K562 (cell line): ENCODE measurements at regions not wholly inside any gene's neighbourhood (a gene's known extent, or its start where the extent isn't known, plus 50 kb on each side); places are given as distances from the start of the nearest gene placed in this dataset.

Experiments used
- ATAC-seq: fragments of 200-7000 bp; cut with Tn5 transposase; 3 replicates; pipeline ENCODE4 v1.9.1; 2020; ENCODE audit warnings: moderate library complexity
- BruUV-seq: library from RNA; stranded (reverse); fragments of 400-500 nt; replicated peaks from 2 replicates; lab custom pipeline; 2021; lab: Mats Ljungman, UMichigan
- CTCF ChIA-PET: fragments of 300-600 bp; formaldehyde crosslinking; extraction: SDS; loops from one replicate; lab custom pipeline; 2021; ENCODE audit warnings: low intra/inter-chr PET ratio; lab: Yijun Ruan, JAX
- POLR2A ChIA-PET: fragments of 300-600, 350-650 bp; sonication (Branson Sonifier 250); formaldehyde crosslinking; extraction: SDS; loops from one replicate; lab custom pipeline; 2021; ENCODE audit warnings: antibody characterized with exemption, inconsistent platforms; lab: Yijun Ruan, JAX
- DNase-seq, 4 experiments: peaks; one replicate each; pipeline versions ENCODE4 v3.0.0 to v3.0.0-alpha.2; 2011 to 2018; ENCODE audit warnings: low spot score in 3 of 4, mixed read lengths in 3 of 4; ENCODE audit errors: extremely low read depth in 1 of 4
- FAIRE-seq: peaks from 2 replicates; lab custom pipeline; 2011; peaks lifted over from hg19 to GRCh38; lab: Jason Lieb, UNC
- H2AFZ ChIP-seq: 2 replicates; pipeline ENCODE4 v1.6.0; 2011; ENCODE audit warnings: low read depth, low read length, control low read depth, inconsistent platforms
- H3K27ac ChIP-seq: fragments of 200-600 bp; 3 replicates; pipeline ENCODE4 v1.8.0; 2011; ENCODE audit warnings: low read depth, mild to moderate bottlenecking, control low read depth, inconsistent platforms, low read length, moderate library complexity, mixed read lengths; ENCODE audit errors: extremely low read depth
- H3K27me3 ChIP-seq, 2 experiments: fragments of 300-600 bp in 1 of 2; 2 replicates in 1 of 2; 3 replicates in 1 of 2; pipeline versions ENCODE4 v1.6.0 to v1.8.0; 2011; ENCODE audit warnings: inconsistent platforms in 2 of 2, low read length in 2 of 2, mild to moderate bottlenecking in 1 of 2, mixed read lengths in 1 of 2, moderate library complexity in 1 of 2; ENCODE audit not compliant: control insufficient read depth in 2 of 2, insufficient read depth in 2 of 2
- H3K36me3 ChIP-seq: fragments of 300-600 bp; 3 replicates; pipeline ENCODE4 v1.8.0; 2011; ENCODE audit warnings: mild to moderate bottlenecking, low read length, inconsistent platforms; ENCODE audit not compliant: control insufficient read depth, insufficient read depth
- H3K4me1 ChIP-seq, 2 experiments: fragments of 200-600 bp in 1 of 2; replicated peaks in 1 of 2; 2 replicates in 1 of 2; 3 replicates in 1 of 2; pipeline versions ENCODE4 v1.5.1 to v1.8.0; 2011; ENCODE audit warnings: inconsistent platforms in 2 of 2, low read length in 2 of 2, mild to moderate bottlenecking in 1 of 2, mixed read lengths in 1 of 2, moderate library complexity in 1 of 2; ENCODE audit not compliant: control insufficient read depth in 2 of 2, insufficient read depth in 2 of 2
- H3K4me2 ChIP-seq: 2 replicates; pipeline ENCODE4 v1.6.1; 2011; ENCODE audit warnings: low read length, control low read depth, inconsistent platforms, mixed read lengths; ENCODE audit not compliant: insufficient read depth
- H3K4me3 ChIP-seq: fragments of 200-600 bp; sonication (generic), shearing (Covaris generic); 2 replicates; pipeline ENCODE4 v1.5.1; 2016; ENCODE audit warnings: control low read depth, inconsistent platforms
- H3K79me2 ChIP-seq: fragments of 200-600 bp; 3 replicates; pipeline ENCODE4 v1.8.0; 2011; ENCODE audit warnings: low read length, inconsistent platforms; ENCODE audit not compliant: control insufficient read depth, insufficient read depth
- H3K9ac ChIP-seq, 2 experiments: 2 replicates each; pipeline versions ENCODE4 v1.6.0 to v1.6.1; 2011; ENCODE audit warnings: low read depth in 2 of 2, low read length in 2 of 2, control low read depth in 1 of 2, inconsistent platforms in 1 of 2, mild to moderate bottlenecking in 1 of 2, mixed read lengths in 1 of 2; ENCODE audit not compliant: insufficient read depth in 1 of 2
- H3K9me1 ChIP-seq: one replicate; pipeline ENCODE4 v1.6.0; 2011; ENCODE audit warnings: inconsistent platforms, mild to moderate bottlenecking, low read length, moderate library complexity; ENCODE audit not compliant: control insufficient read depth, insufficient read depth
- H3K9me3 ChIP-seq: replicated peaks from 2 replicates; pipeline ENCODE4 v1.5.1; 2011; ENCODE audit warnings: low read depth, low read length, inconsistent platforms; ENCODE audit not compliant: control insufficient read depth, insufficient read depth
- H4K20me1 ChIP-seq: replicated peaks from 2 replicates; pipeline ENCODE4 v1.6.1; 2011; ENCODE audit warnings: low read length, inconsistent platforms, mixed read lengths; ENCODE audit not compliant: control insufficient read depth, insufficient read depth
- CREM ChIP-seq: IDR thresholded peaks from 2 replicates; pipeline ENCODE4 v1.6.1; 2014; ENCODE audit warnings: antibody characterized with exemption, low read depth
- ETV5 ChIP-seq: sonication (generic); formaldehyde crosslinking; IDR thresholded peaks from 2 replicates; pipeline ENCODE4 v1.4.0; 2020; ENCODE audit warnings: low read depth, mild to moderate bottlenecking, missing genetic modification reagents
- HMBOX1 ChIP-seq: sonication (generic); IDR thresholded peaks from 2 replicates; pipeline ENCODE4 v1.6.1; 2016
- NFYB ChIP-seq: IDR thresholded peaks from 2 replicates; pipeline ENCODE4 v1.6.1; 2011; ENCODE audit warnings: mild to moderate bottlenecking, moderate library complexity; ENCODE audit not compliant: insufficient read length; ENCODE audit errors: extremely low read depth
- PHB ChIP-seq: fragments of 250-450 bp; sonication (Bioruptor Pico); IDR thresholded peaks from 2 replicates; pipeline ENCODE4 v1.5.0; 2021
- RAD21 ChIP-seq, 2 experiments: fragments of 250-450 bp in 1 of 2; fragments of 450-650 bp in 1 of 2; sonication (Bioruptor Pico) in 1 of 2; formaldehyde crosslinking in 1 of 2; IDR thresholded peaks in 1 of 2; conservative IDR thresholded peaks in 1 of 2; 2 replicates each; pipeline versions ENCODE4 v1.4.0 to v1.8.0; 2020 to 2022; ENCODE audit warnings: mild to moderate bottlenecking in 2 of 2, moderate library complexity in 1 of 2
- RBFOX2 ChIP-seq: fragments of 200-400 bp; formaldehyde crosslinking; IDR thresholded peaks from 2 replicates; pipeline ENCODE4 v1.6.1; 2017; ENCODE audit warnings: low read depth, mild to moderate bottlenecking, low read length, moderate library complexity
- RBM25 ChIP-seq: fragments of 200-400 bp; formaldehyde crosslinking; IDR thresholded peaks from 2 replicates; pipeline ENCODE4 v1.6.1; 2018; ENCODE audit warnings: low read length, low read depth, moderate library complexity; ENCODE audit not compliant: severe bottlenecking
- TAL1 ChIP-seq: fragments of 450-650 bp; IDR thresholded peaks from 2 replicates; pipeline ENCODE4 v1.6.1; 2016; ENCODE audit warnings: mild to moderate bottlenecking
- ZNF121 ChIP-seq: sonication (generic); formaldehyde crosslinking; conservative IDR thresholded peaks from 2 replicates; pipeline ENCODE4 v1.8.0; 2022; ENCODE audit warnings: missing genetic modification reagents
- ZNF699 ChIP-seq: fragments of 250-450 bp; sonication (Bioruptor Pico); IDR thresholded peaks from 2 replicates; pipeline ENCODE4 v1.8.0; 2021; ENCODE audit warnings: mild to moderate bottlenecking, moderate library complexity; ENCODE audit not compliant: insufficient replicate concordance
- WGBS: fragments of 100-300 bp; shearing (Covaris generic); methylation state at CpG from one replicate; pipeline ENCODE4 v1.1.6; 2016; ENCODE audit warnings: low coverage, mixed read lengths; ENCODE audit not compliant: insufficient coverage; ENCODE audit errors: missing lambda C conversion rate; 5-methylcytosine and 5-hydroxymethylcytosine counted together
- in situ Hi-C: fragments of 300-500 bp; cut with MboI; formaldehyde crosslinking; loops from 4 replicates; pipeline ENCODE4 v1.15.0; 2018; ENCODE audit warnings: inconsistent platforms, mixed read lengths
- intact Hi-C: fragments of 100-400 bp; cut with micrococcal nuclease; formaldehyde crosslinking; loops from 2 replicates; pipeline ENCODE4 v1.14.2; 2022
- TF ChIP-seq, protein P1 (sequence below), 3 experiments: IDR thresholded peaks in 2 of 3; conservative IDR thresholded peaks in 1 of 3; 2 replicates each; pipeline ENCODE4 v1.5.1; 2011 to 2012; ENCODE audit warnings: low read length in 3 of 3, mild to moderate bottlenecking in 3 of 3, control low read depth in 2 of 3, improper control_type of control experiment in 1 of 3, inconsistent platforms in 1 of 3, low read depth in 1 of 3, mixed read lengths in 1 of 3, moderate library complexity in 1 of 3; ENCODE audit not compliant: insufficient read depth in 2 of 3

DNA sequence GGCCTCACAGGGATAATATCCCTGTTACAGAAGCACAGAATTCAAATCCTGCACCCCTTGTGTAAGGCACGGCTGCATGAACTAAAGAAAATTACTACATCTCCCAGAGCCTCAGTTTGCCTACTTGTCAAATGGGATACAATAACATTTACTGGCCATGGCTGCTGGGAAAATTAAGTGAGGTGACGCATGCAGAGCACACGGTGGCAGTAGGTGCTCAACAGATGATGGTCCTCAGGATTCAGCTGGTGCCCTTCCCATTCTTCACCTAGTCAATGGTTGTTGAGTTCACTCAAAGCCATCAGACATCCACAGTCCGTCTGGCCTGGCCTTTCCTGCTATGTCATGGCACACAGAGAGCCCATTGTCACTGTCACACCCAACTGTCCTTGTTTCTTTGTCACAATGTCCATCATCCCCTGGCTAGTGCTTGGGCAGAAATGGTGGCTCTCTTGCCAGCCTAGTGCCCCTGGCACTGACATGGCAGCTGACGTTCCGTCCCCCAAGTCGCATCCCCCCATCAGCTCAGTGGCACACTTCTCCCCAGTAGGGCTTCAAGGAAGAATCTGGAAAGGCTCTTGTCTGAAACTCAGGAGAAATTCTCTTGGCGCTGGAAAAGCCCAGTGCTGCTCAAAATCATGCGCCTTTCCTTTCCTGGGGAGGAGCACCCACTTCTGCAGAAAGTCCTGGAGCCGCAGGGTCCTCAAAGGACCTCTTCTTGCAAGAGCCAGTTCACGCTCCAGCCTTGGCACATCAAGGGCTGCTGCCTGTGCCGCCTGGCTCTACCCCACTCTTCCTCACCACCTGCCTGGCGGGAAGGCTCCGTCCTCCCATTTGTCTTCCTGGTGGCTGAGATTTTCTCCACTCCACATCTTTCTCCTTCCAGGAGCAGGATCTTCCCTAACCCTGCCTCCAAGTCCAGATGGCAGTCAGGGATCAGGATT, 55.9 kb upstream of the SLC66A3 start:
- H3K9me3 ChIP-seq, result no peaks in the 10 kb centered on the region
- TF ChIP-seq PHB (CRISPR knock-in tag), result no peak
- TF ChIP-seq CREM, result peak; percentile 52
- no peak for TF ChIP-seq ETV5
- TF ChIP-seq RAD21 (CRISPR knock-in tag; conservative IDR thresholded peaks at IDR 0.05 in 1 of 2, IDR thresholded peaks at IDR 0.05 in 1 of 2), result peak; percentile 14 to 47; a peak in 2 of 4 replicates
- TF ChIP-seq NFYB, result no peak
- no peak for TF ChIP-seq HMBOX1
- TF ChIP-seq ZNF699, result no peak
- TF ChIP-seq, protein P1, sequence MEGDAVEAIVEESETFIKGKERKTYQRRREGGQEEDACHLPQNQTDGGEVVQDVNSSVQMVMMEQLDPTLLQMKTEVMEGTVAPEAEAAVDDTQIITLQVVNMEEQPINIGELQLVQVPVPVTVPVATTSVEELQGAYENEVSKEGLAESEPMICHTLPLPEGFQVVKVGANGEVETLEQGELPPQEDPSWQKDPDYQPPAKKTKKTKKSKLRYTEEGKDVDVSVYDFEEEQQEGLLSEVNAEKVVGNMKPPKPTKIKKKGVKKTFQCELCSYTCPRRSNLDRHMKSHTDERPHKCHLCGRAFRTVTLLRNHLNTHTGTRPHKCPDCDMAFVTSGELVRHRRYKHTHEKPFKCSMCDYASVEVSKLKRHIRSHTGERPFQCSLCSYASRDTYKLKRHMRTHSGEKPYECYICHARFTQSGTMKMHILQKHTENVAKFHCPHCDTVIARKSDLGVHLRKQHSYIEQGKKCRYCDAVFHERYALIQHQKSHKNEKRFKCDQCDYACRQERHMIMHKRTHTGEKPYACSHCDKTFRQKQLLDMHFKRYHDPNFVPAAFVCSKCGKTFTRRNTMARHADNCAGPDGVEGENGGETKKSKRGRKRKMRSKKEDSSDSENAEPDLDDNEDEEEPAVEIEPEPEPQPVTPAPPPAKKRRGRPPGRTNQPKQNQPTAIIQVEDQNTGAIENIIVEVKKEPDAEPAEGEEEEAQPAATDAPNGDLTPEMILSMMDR (IDR thresholded peaks at IDR 0.05 in 2 of 3, conservative IDR thresholded peaks at IDR 0.05 in 1 of 3; ENCODE audit: insufficient read depth in 2 of 3, low read depth in 1 of 3, low read length in 3 of 3), result peak; percentile 25 to 42 (median 32); a peak in 3 of 6 replicates
- TF ChIP-seq TAL1, result no peak
- TF ChIP-seq RBFOX2, result no peak
- peak; percentile 36 for TF ChIP-seq RBM25
- TF ChIP-seq ZNF121 (CRISPR knock-in tag), result 0 out of 2 replicates have a peak, but pooled peaks have one; percentile 19
- H3K4me3 ChIP-seq, result no peak overlapping the region
- DNase-seq (no peak), FAIRE-seq (no peak), ATAC-seq (peak; percentile 64)
- intact Hi-C loops, result no loop called here
- H3K27ac ChIP-seq, result no peak overlapping the region
- no peaks in the 10 kb centered on the region for H3K9me1 ChIP-seq
- H3K36me3 ChIP-seq, result no peaks in the 10 kb centered on the region
- no peaks in the 10 kb centered on the region for H3K4me1 ChIP-seq
- H3K4me2 ChIP-seq, result no peak overlapping the region
- ChIA-PET POLR2A (interaction anchor here (0.7 to 0.8 kb wide), 2 partner anchors 15 to 334 kb away, joined by 3 to 4 read pairs; no protein-coding TSS in a partner anchor), CTCF (no interaction called here)
- no TSS peak for BruUV-seq
- H3K79me2 ChIP-seq, result no peaks in the 10 kb centered on the region
- in situ Hi-C loops, result no loop called here
- peaks cover 19 to 61% of the 10 kb centered on the region in 2 experiments; a peak in 4 of 5 replicates for H3K27me3 ChIP-seq
- WGBS, result 3% methylated on average over 14 of the region's 14 CpGs
- H3K9ac ChIP-seq, result no peak overlapping the region
- no peaks in the 10 kb centered on the region for H4K20me1 ChIP-seq
- H2AFZ ChIP-seq, result no peak overlapping the region
